Right lobe of liver (tissue), 4 donors: ENCODE measurements at regions not wholly inside any gene's neighbourhood (a gene's known extent, or its start where the extent isn't known, plus 50 kb on each side); places are given as distances from the start of the nearest gene placed in this dataset.

Source experiments
- CTCF ChIP-seq, 4 donors: fragments of 200-600 bp in 3 of 4; fragments of 450-650 bp in 1 of 4; IDR thresholded peaks; one replicate each; pipeline versions ENCODE4 v1.5.1 to v1.8.0; 2016 to 2022; ENCODE audit warnings: antibody characterized with exemption in 4 of 4, mild to moderate bottlenecking in 2 of 4
- POLR2A ChIP-seq: fragments of 450-650 bp; IDR thresholded peaks from one replicate; pipeline ENCODE4 v1.6.1; 2017; ENCODE audit warnings: antibody characterized with exemption, mild to moderate bottlenecking
- donor health status: DM: no; HTN: no; CAD: no.
- donor health status: DM: no; HTN: no; CAD: no.
- donor health status: DM: no; HTN: yes; CAD: no.

- no peak for TF ChIP-seq CTCF (IDR thresholded peaks at IDR 0.05)
- no peak for TF ChIP-seq POLR2A
These were observed 89.0 kb upstream of the CHODL start for GRCh38 chr21:18155508-18156193.
